HG02588 (cell line): ENCODE measurements at regions not wholly inside any gene's neighbourhood (a gene's known extent, or its start where the extent isn't known, plus 50 kb on each side); places are given as distances from the start of the nearest gene placed in this dataset.

ENCODE experiments used
- ATAC-seq: cut with Tn5 transposase; IDR thresholded peaks from one replicate; pipeline ENCODE4 v1.9.1; 2021; ENCODE audit warnings: mild to moderate bottlenecking, moderate library complexity; ENCODE audit not compliant: unreplicated experiment

DNA sequence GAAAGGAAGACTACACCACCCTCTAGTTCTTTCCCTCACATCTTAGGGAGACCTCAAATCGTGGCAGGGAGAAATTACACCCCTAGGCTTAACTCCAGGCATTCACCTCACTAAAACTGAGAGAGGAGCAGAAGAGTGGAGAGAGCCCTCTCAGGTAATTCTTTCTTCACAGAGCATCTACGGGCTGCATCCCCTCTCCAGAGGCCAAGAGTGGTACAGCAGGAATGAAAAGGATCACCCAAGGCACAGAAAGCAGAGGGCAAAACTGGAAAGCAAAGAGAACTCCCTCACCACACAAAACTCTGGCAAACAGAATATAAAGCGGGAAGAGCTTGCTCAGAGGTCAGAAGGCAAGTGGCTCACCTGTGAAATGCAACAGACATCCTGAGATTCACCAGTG lies 661.2 kb downstream of the TBC1D4 start:
- ATAC-seq, result no peak

DNA sequence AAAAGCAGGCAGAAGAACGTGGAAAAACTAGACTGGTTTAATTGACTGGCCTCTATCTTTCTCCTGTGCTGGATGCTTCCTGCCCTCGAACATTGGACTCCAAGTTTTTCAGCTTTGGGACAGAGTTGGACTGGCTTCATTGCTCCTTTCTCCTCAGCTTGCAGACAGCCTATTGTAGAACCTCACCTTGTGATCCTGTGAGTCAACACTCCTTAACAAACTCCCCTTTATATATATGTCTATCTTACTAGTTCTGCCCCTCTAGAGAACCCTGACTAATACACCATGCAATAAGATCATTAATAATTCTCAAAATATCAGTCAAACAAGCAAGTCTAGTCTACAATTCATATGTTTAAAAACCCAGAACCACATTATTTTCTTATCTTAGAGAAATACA lies 662.4 kb downstream of the TBC1D4 start:
- ATAC-seq, result no peak

DNA sequence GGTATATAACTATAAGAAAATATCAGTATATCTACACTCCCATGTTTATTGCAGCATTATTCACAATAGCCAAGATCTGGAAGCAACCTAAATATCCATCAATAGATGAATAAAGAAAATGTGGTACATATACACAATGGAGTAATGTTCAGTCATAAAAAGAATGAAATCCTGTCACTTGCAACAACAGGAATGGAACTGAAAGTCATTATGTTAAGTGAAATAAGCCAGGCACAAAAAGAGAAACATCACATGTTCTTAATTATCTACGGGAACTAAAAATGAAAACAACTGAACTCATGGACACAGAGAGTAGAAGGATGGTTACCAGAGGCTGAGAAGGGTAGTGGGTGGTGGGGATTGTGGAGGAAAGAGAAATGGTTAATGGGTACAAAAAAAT lies 665.2 kb downstream of the TBC1D4 start:
- no peak for ATAC-seq

DNA sequence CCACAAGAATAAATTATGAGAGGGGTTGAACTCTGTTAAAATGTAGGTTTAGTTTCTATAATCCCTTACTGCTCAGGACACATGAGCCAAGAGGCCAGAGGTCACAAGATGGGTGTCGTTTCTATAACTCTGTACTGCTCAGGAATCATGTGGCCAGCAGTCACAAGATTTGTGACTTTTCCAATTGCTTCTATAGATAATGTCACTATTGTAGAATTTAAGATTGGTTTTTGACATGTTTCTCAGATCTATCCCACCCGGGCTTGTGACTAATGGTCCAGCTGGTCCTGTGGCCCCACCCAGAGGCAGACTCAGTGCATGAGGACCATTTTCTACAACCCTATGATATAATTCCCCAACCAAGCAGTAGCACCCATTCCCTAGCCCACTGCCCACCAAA lies 662.0 kb upstream of the KLF12 start:
- ATAC-seq, result no peak

DNA sequence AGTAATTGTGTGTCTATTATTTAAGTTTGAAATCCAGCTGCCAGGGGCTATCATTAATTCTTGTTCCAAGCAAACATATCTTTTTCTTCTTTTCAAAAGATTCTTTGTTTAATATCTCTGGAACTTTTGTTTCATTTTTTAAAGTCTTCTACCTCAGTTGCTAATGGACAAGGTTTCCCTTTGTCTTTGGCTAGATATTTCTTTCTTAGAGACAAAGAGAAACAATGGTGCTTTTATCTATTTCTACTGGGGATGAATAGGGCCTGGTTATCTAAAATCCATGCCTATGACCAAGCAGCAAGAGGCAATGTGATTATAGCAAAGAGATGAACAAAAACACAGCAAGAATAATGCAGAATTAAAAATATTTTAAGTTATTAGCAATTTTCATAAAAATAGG lies 661.3 kb upstream of the KLF12 start:
- ATAC-seq, result no peak

DNA sequence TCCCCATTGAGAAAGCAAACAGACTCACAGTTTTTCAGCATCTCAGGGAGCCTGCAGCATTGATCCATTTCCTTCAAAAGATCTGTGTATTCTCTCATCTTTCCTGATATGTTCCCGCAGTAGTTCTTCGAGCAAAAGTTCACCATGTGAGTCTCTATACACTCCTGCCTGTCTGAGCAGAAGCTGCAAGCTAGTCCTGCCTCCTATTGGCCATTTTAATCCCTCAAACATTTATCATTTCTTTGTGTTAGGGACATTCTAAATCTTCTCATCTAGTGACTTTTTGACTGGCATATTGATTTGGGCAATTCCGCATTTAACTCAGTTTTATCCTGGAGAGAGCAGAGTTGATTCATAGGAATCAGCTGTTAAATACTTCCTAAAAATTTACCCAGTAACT lies 660.4 kb upstream of the KLF12 start:
- no peak for ATAC-seq

DNA sequence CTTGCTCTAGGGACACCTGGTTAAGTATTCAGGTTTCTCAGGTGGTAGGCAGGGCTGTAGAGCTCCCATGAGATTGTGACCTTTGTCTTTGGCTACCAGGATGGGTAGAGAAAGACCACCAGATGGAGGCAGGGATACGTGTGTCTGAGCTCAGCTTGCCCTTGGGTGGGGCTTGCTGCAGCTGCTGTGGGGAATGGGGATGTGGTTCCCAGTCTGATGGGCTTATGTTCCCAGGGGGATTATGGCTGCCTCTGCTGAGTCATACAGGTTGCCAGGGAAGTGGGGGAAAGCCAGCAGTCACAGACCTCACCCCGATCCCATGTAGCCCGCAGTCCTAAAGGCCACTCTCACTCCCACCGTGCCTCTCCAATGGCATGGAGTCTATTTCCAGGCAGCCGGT lies 659.9 kb upstream of the KLF12 start:
- no peak for ATAC-seq

DNA sequence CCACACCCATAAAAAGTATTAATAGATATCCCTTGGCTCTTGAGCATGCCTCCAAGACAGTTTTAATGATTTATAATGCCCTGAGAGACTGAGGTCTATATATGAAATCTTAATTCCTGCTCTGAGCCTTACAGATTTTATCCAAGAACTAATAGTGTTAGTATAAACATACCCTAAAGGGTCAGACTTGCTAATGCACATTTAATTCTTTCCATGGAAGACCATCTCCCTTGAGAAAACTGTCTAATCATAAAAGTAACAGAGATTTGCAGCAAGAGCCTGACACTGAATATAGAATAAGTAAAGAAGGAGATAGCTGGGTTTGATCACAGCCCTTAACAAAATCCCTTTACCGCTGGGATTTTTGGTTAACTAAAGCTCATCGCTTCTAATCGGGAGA lies 650.8 kb upstream of the KLF12 start:
- no peak for ATAC-seq

DNA sequence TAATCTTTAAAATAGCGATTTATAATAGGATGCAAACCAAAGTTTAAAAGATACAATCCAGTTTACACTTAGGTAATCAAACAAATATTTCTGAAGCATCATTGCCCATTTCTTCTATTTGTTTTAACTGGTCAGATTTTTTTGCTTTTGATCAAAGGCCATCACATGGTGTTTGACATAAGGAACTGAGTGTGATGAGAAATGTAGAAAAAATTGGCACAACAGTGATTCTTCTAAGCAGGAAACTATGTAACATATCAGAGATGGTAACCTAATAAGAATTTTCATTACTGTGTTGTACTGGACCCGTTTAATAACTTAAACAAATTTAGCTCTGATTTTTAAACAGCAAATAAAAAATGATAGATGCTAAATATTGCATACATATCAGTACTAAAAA lies 644.7 kb upstream of the KLF12 start:
- no peak for ATAC-seq

DNA sequence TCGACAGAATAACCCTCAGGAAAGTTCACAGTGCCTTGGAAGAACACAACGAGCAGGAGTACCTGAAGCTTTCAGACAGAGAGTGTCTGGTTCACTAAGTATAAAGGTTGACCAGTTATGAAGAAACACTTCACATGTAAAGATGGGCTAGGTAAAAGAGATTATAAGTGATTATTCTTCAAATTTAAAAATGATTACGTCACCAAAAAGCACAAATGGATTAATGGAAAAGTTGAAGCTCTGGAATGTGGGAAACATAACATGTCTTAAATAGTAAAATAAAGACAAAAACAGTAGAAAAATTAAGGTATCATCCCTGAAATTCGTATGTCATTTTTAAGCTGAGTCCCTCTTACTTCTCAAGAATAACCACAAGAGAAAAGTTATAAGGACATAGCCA lies 643.9 kb upstream of the KLF12 start:
- no peak for ATAC-seq

DNA sequence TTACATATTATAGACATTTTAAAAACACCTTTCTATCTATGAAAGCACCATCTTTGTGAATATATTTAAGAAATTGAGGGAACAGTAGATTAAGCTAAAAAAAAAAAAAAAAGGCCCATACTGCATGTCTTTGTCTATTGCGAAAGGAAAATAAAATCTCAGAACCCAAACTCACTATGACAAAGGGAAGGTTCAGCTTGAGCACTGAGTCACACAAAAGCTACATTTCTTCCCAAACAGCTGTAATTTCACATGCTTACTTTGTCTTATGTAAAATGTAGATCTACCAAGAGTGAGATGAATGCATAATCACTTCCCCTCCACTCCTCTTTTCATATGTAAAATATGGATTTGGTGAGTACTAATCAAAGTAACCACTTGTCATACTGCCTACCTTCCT lies 640.1 kb upstream of the KLF12 start:
- ATAC-seq, result no peak

DNA sequence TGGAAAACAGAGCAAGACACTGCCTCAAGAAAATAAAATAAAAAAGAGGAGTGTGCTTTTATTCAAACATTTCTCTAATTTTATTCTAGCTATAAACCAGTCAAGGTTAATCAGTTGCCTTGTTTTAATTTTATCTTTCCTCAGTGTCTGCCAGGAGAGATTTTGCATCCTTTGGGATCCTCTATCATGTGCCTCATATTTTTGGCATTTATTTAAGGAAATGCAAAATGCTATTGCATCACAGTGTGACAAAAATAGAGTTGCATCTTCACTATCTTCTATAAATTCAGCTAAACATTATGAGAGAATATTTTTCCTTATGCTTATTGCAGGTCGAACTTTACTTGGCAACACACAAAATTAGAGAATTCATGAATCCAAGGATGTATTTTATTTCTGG lies 639.0 kb upstream of the KLF12 start:
- no peak for ATAC-seq

DNA sequence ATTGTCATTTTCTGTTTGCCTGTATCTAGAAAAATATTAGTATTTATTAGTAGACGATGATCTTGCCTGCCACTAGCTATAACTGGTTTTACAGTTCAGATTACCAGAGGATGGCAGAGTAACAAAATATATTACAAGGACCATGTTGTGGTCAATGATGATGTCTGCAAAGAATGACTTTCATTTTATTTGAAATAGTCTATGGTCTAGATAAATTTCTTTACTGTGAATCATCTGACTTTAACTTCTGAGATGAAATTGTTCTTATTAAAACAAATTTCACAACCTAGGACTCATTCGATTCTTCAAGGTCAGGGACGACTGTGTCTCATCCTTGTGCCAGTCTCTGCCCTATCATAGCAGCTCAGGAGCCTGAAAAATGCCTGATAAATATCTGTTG lies 637.8 kb upstream of the KLF12 start:
- ATAC-seq, result no peak

DNA sequence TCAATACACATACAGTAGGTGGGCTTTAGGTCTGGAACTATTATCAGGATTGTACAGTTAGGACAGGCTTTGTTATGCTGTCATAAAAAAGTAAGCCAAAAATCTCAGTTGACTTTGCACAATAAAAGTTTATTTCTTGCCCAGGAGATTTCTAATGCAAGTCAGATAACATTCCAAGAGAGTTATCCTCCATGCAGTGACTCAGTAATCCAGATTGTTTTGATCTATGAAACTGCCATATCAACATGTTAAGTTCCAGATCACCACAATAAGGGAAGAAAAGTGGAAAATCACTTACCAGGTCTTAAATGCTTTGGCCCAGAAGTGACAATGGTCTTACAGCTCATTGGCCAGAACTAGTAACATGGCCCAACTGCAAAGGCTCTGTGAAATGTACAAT lies 636.2 kb upstream of the KLF12 start:
- no peak for ATAC-seq

DNA sequence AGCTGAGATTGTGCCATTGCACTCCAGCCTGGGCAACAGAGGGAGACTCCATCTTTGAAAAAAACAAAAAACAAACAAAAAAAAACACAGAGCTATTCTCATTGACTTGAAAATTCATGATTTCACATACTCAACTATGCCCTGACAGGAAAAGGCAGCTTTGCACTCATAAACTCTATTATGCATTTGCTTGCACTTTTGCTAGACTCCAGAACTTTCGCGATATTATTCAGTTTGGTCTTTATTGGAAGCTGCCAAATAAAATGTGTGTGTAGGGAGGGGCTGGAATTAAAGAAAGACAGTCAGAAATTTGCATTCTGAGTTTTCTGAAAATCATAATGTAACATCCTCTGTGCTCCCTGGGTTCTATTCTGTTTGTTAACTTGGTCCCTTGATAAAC lies 635.1 kb upstream of the KLF12 start:
- no peak for ATAC-seq

DNA sequence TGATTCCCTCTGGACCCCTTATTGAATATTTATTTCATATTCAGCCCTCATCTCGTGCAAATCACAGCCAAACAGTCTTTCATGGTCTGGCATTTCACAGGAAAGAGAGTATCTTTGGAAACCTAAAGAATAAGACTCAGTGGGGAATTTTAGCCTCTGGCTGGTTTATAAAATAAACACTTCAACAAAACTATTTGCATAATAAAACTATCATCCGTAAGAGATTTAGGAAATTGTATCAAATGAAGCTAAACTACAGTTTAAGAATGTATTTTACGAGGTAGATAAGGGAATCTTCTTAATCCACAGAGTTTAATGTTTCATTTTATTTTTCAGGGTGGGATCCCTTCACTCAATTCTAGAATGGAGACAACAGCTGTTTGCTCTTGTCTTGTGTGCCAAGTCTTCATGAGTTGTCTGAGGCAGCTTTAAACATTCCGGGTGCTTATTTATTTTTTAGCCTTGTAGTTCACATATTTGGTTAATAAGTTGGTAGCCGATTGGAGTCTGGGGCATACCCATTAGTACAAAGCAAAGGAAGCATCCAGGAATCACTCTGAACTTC lies 634.4 kb upstream of the KLF12 start:
- no peak for ATAC-seq

DNA sequence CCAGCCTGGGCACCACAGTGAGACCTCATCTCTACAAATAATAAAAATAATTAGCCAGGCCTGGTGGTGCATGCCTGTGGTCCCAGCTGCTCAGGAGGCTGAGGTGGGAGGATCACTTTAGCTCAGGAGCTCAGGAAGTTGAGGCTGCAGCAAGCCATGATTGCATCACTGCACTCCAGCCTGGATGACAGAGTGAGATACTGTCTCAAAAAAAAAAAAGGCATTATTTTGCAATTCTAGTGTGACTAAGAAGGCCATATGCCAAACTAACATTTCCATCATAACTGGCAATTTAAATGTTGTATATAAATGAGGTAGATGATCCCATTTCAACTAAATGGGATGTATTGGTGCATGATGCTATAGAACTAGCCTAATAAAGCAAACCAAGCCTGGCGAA lies 632.8 kb upstream of the KLF12 start:
- no peak for ATAC-seq

DNA sequence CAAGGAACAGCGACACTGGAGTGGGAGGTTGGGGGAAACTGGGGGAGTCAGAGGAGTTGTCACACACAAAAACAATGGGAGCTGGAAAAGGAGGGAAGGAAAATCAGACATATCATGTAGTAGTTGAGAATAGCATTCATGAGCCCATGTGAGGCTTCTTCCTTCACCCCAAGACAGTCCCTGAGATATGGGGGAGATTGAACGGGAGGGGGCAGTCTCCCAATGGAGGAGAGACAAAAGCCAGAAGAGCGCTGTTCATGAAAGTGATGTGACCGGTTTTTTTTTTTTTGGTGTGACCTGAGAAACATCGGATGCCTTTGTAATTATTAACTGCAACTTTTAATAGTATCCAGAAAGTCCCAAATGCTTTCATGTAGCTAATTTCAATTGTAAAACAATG lies 631.8 kb upstream of the KLF12 start:
- no peak for ATAC-seq

DNA sequence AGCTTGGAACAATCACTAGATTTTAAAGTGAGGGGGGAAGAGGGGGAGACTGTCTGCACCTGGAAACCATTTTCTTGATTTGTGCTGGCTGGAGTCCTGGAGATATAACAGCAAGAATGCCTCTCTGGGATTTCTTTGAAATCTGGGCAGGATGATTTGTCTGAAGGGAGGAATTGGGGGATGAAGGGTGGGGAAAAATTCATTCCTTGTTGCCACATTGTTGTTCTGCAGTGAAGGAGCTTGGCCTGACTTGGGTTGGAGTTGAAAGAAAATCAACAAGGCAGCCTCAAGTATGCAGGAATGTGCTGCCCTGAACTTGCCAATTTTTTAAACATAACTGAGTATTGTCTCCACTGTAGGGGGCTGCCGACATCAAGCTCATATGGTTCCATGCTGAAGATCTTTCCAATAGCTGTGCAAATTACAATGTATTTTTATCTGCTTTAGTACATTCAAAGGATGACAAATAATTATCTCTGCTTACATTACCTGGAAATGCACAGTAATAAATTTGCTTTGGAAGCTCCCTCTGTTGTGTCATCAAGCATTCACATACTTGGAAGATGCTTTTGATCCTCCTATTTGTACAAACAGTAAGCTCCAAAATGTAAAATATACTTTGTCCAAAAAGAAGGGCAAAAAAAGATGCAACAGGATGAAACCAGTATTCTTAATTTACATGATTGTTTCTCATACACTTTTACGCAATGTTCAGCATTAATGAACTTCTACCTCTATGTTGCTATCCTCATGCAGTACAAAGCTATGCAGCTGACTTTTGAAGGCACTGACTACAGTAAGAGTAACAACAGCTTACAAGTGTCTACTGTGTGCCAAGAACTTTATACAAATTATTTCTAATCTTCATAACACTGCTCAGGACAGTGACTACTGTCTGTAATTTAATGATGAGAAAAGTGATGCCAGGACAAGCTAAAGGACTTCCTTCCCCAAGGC lies 627.9 kb upstream of the KLF12 start:
- ATAC-seq, result no peak

DNA sequence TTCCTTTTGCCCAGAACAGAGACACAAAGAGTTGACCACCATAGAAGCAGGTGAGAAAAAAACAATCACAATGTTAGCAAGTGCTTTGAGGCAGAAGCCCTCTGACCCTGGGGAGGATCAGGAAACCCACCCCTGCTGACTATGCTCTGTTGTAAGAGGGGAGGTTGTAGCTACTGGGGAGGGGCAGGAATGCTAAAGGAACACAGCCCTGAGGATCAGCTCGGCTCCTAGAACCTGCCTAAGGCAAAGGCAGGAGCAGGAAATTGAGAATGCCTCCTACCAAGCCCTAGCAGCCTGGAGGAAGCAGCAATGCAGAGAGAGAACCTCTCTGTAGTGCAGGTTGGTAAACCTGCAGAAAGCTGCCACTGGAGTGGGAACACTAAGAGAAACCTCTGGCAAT lies 624.0 kb upstream of the KLF12 start:
- ATAC-seq, result no peak

DNA sequence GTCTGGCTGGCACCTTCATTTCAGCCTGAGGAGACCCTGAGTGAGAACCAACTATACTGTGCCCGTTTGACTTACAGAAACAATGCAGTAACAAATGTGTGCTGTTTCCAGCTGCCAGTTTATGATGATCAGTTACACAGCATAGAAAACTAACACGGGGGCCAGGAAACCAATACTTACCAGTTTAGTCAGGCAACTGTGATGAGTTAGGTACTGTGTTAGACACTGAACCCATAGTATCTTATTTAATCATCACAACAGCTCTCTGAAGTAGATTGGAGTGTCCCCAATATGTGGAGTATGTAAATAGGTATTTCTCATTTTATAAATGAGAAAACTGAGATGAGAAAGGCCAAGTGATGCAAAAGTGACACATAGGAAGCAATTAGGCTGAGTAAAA lies 620.9 kb upstream of the KLF12 start:
- no peak for ATAC-seq

DNA sequence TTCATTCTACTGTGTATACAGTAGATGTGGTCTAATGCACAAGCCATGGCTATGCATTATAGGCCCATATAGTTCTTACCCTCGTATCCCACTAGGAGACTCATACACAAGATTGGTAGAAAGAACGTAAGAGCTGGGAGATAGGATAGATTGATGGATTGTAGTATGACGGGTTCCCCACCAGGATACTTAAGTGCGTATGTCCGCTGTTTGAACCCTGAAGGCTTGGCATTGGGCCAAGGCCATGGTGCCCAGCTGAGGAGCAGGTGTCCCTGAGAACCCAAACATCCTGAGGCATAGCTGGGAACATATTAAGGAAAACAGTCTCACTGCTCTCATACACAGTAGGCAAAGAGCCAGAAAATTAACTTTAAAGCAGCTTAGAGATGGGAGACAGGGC lies 617.5 kb upstream of the KLF12 start:
- ATAC-seq, result no peak
